ENCODE measurements at regions not wholly inside any gene's neighbourhood (a gene's known extent, or its start where the extent isn't known, plus 50 kb on each side); places are given as distances from the start of the nearest gene placed in this dataset.

- Histone ChIP-seq H3K27me3 (ENCODE audit: insufficient read depth, low read length) (no peaks in the 10 kb centered on the region; the same call in 1 of the 2 replicates), H2AFZ (ENCODE audit: low read length) (no peak overlapping the region), H3K79me2 (ENCODE audit: insufficient read depth, low read length) (no peaks in the 10 kb centered on the region), H3K36me3 (ENCODE audit: insufficient read depth, low read length) (no peaks in the 10 kb centered on the region), H3K4me1 (ENCODE audit: insufficient read depth, low read length, severe bottlenecking) (no peaks in the 10 kb centered on the region), H3K9me2 (ENCODE audit: low read depth, low read length) (no peaks in the 10 kb centered on the region), H3K27ac (ENCODE audit: low read depth, low read length, poor library complexity, severe bottlenecking) (no peak overlapping the region), H3K9me3 (ENCODE audit: low read length) (no peaks in the 10 kb centered on the region), H3K9ac (ENCODE audit: low read length) (no peak overlapping the region), H4K20me1 (ENCODE audit: insufficient read depth, low read length) (no peaks in the 10 kb centered on the region), H3K4me3 (ENCODE audit: low read depth, low read length, poor library complexity, severe bottlenecking) (no peak overlapping the region), H3K4me2 (ENCODE audit: low read length) (no peak overlapping the region), H3F3A (ENCODE audit: insufficient read depth, low read length) (no peaks in the 10 kb centered on the region)
- TF ChIP-seq CTCF (IDR thresholded peaks at IDR 0.05; ENCODE audit: low read length) (no peak), EZH2 (IDR thresholded peaks at IDR 0.05; ENCODE audit: borderline replicate concordance, low read length) (no peak)
Measured at GRCh38 chr2:203789618-203790017, 78.0 kb upstream of the CTLA4 start.

- Histone ChIP-seq H3K36me3 (ENCODE audit: insufficient read depth, low read length) (no peaks in the 10 kb centered on the region), H3K27me3 (ENCODE audit: insufficient read depth, low read length) (no peaks in the 10 kb centered on the region; the same call in 1 of the 2 replicates), H2AFZ (ENCODE audit: low read length) (no peak overlapping the region), H3K4me2 (ENCODE audit: low read length) (no peak overlapping the region), H3K9me3 (ENCODE audit: low read length) (no peaks in the 10 kb centered on the region), H3K4me1 (ENCODE audit: insufficient read depth, low read length, severe bottlenecking) (no peaks in the 10 kb centered on the region), H3K27ac (ENCODE audit: low read depth, low read length, poor library complexity, severe bottlenecking) (no peak overlapping the region), H3K9me2 (ENCODE audit: low read depth, low read length) (no peaks in the 10 kb centered on the region), H3F3A (ENCODE audit: insufficient read depth, low read length) (no peaks in the 10 kb centered on the region), H3K4me3 (ENCODE audit: low read depth, low read length, poor library complexity, severe bottlenecking) (no peak overlapping the region), H4K20me1 (ENCODE audit: insufficient read depth, low read length) (no peaks in the 10 kb centered on the region), H3K79me2 (ENCODE audit: insufficient read depth, low read length) (no peaks in the 10 kb centered on the region), H3K9ac (ENCODE audit: low read length) (no peak overlapping the region)
- TF ChIP-seq EZH2 (IDR thresholded peaks at IDR 0.05; ENCODE audit: borderline replicate concordance, low read length): no peak
- TF ChIP-seq CTCF (IDR thresholded peaks at IDR 0.05; ENCODE audit: low read length): no peak
Measured at GRCh38 chr2:203790134-203790852, 77.3 kb upstream of the CTLA4 start.

DNA sequence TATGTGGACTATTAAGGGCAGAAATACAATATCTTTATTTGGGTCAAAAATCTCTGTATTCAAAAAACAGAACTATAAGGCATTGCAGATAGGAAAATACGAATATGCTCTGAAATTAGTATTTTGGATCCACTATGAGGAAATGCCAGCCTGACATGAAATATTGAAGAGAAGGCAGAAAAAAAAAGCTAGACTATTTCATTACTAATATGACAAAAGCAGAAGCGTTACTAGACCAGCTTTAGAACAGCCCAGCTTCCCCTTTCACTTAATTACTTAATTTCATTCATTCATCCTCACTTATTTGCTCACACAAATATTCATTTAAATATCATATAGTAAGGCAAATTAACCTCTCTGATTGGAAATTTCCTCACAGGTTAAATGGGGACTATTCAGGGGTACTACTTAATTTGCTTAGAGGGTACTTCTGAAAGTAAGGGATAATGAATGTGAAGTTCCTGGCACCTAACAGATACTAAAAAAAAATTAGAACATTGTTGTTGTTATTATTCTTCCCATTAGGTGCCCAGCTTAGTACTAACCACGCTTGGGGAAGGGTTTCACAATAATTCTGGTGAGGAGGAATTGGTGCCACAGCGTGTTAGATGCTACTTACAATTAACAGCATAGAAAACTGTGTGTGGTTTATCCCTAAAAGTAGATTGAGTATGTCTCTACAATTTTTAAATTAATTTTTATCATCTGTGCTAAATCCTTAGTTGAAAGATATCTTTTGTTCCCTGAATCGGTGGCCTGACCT lies 71.1 kb upstream of the CTLA4 start:
- Histone ChIP-seq H3K9me3 (ENCODE audit: low read length) (no peaks in the 10 kb centered on the region), H3K79me2 (ENCODE audit: insufficient read depth, low read length) (no peaks in the 10 kb centered on the region), H4K20me1 (ENCODE audit: insufficient read depth, low read length) (no peaks in the 10 kb centered on the region), H2AFZ (ENCODE audit: low read length) (no peak overlapping the region), H3K27me3 (ENCODE audit: insufficient read depth, low read length) (no peaks in the 10 kb centered on the region), H3K4me2 (ENCODE audit: low read length) (no peak overlapping the region), H3K9ac (ENCODE audit: low read length) (no peak overlapping the region), H3K4me1 (ENCODE audit: insufficient read depth, low read length, severe bottlenecking) (no peaks in the 10 kb centered on the region), H3F3A (ENCODE audit: insufficient read depth, low read length) (no peaks in the 10 kb centered on the region), H3K27ac (ENCODE audit: low read depth, low read length, poor library complexity, severe bottlenecking) (no peak overlapping the region), H3K9me2 (ENCODE audit: low read depth, low read length) (no peaks in the 10 kb centered on the region), H3K4me3 (ENCODE audit: low read depth, low read length, poor library complexity, severe bottlenecking) (no peak overlapping the region), H3K36me3 (ENCODE audit: insufficient read depth, low read length) (no peaks in the 10 kb centered on the region)
- TF ChIP-seq EZH2 (IDR thresholded peaks at IDR 0.05; ENCODE audit: borderline replicate concordance, low read length) (no peak), CTCF (IDR thresholded peaks at IDR 0.05; ENCODE audit: low read length) (no peak)

All from OCI-LY1 (cell line).